Activated CD8-positive, alpha-beta T cell treated with anti-CD3 and anti-CD28 coated beads for 36 hours (primary cell): ENCODE measurements at regions not wholly inside any gene's neighbourhood (a gene's known extent, or its start where the extent isn't known, plus 50 kb on each side); places are given as distances from the start of the nearest gene placed in this dataset.

Source experiments
- ATAC-seq: fragments of 200-7000 bp; cut with Tn5 transposase; one replicate; pipeline ENCODE4 v1.10.0; 2021; ENCODE audit warnings: mild to moderate bottlenecking, moderate library complexity
- CTCF ChIA-PET: fragments of 350-600 bp; sonication (Branson Sonifier 250); formaldehyde crosslinking; loops from one replicate; lab custom pipeline; 2021; ENCODE audit warnings: antibody characterized with exemption; lab: Charles Lee
- POLR2A ChIA-PET: fragments of 350-600 bp; sonication (Branson Sonifier 250); formaldehyde crosslinking; loops from one replicate; lab custom pipeline; 2021; ENCODE audit warnings: antibody characterized with exemption; lab: Charles Lee
- DNase-seq: peaks from one replicate; pipeline ENCODE4 v3.0.0-alpha.2; 2020
- H3K27ac Mint-ChIP-seq: one replicate; pipeline ENCODE4 v1.8.0; 2021; ENCODE audit warnings: mild to moderate bottlenecking, mixed read lengths
- H3K27me3 Mint-ChIP-seq: one replicate; pipeline ENCODE4 v1.8.0; 2021; ENCODE audit warnings: mixed read lengths
- H3K36me3 Mint-ChIP-seq: one replicate; pipeline ENCODE4 v1.8.0; 2021; ENCODE audit warnings: low read depth, mixed read lengths
- H3K4me1 Mint-ChIP-seq: one replicate; pipeline ENCODE4 v1.8.0; 2021; ENCODE audit warnings: low read depth, mixed read lengths
- H3K4me3 Mint-ChIP-seq: one replicate; pipeline ENCODE4 v1.8.0; 2021; ENCODE audit warnings: mild to moderate bottlenecking, moderate library complexity, mixed read lengths
- H3K9me3 Mint-ChIP-seq: one replicate; pipeline ENCODE4 v1.8.0; 2021; ENCODE audit warnings: mixed read lengths
- intact Hi-C: fragments of 100-400 bp; cut with micrococcal nuclease; formaldehyde crosslinking; loops from one replicate; pipeline ENCODE4 v1.10.0; 2022
- TF ChIP-seq, protein P1 (sequence below): fragments of 200-600 bp; IDR thresholded peaks from one replicate; pipeline ENCODE4 v1.8.0; 2022; ENCODE audit warnings: antibody characterized with exemption, mild to moderate bottlenecking

DNA sequence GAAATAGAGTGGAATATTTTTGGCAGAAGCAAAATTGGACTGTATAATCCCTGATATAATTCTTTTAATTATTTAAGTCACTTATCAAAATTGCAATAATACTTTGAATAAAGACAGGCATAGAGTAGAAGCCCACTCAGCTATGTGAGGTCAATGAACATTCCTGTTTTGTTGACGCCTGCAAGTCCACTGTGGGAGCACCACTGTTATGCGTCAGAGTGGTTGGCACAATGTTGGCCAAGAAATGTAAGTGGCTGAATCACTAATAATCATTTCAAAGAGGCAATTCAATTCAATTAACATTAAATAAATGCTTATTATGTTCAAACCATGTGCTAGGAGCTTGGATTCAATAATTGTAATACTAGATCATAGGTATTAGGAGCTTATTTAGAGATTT is 221.0 kb downstream of the SPCS3 start:
- H3K27me3 Mint-ChIP-seq: no peaks in the 10 kb centered on the region
- no peak for ATAC-seq
- no peak overlapping the region for H3K27ac Mint-ChIP-seq
- no peaks in the 10 kb centered on the region for H3K4me1 Mint-ChIP-seq
- intact Hi-C loops: no loop called here
- no peak overlapping the region for H3K4me3 Mint-ChIP-seq
- ChIA-PET POLR2A (no interaction called here), CTCF (no interaction called here)
- TF ChIP-seq, protein P1, sequence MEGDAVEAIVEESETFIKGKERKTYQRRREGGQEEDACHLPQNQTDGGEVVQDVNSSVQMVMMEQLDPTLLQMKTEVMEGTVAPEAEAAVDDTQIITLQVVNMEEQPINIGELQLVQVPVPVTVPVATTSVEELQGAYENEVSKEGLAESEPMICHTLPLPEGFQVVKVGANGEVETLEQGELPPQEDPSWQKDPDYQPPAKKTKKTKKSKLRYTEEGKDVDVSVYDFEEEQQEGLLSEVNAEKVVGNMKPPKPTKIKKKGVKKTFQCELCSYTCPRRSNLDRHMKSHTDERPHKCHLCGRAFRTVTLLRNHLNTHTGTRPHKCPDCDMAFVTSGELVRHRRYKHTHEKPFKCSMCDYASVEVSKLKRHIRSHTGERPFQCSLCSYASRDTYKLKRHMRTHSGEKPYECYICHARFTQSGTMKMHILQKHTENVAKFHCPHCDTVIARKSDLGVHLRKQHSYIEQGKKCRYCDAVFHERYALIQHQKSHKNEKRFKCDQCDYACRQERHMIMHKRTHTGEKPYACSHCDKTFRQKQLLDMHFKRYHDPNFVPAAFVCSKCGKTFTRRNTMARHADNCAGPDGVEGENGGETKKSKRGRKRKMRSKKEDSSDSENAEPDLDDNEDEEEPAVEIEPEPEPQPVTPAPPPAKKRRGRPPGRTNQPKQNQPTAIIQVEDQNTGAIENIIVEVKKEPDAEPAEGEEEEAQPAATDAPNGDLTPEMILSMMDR: no peak
- no peaks in the 10 kb centered on the region for H3K36me3 Mint-ChIP-seq
- H3K9me3 Mint-ChIP-seq: no peaks in the 10 kb centered on the region
- DNase-seq: no peak

DNA sequence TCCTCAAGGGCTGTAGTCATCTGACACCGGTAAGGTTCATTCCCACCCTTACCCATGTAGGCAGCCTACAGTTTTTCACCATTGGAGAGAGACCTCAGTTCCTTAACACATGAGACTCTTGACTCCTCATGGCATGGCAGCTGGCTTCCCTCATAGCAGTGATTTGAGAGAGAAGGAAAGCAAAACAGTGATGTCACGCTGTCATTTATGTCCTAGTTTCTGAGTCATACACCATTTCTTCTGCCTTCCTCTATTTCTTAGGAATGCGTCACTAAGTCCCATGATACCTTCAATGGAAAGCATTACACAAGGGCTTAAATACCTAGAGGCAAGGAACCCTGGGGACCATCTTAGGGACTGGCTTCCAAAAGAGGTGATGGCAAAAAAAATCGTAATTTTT is 226.1 kb downstream of the SPCS3 start:
- intact Hi-C loops: no loop called here
- CTCF ChIA-PET: no interaction called here
- Mint-ChIP-seq H3K4me1 (no peaks in the 10 kb centered on the region), H3K36me3 (no peaks in the 10 kb centered on the region), H3K27me3 (no peaks in the 10 kb centered on the region), H3K4me3 (no peak overlapping the region), H3K9me3 (no peaks in the 10 kb centered on the region), H3K27ac (no peak overlapping the region)
- POLR2A ChIA-PET: no interaction called here
- TF ChIP-seq, protein P1: no peak
- ATAC-seq (no peak), DNase-seq (no peak)

- ATAC-seq (no peak), DNase-seq (no peak)
- TF ChIP-seq, protein P1: no peak
- Mint-ChIP-seq H3K27ac (no peak overlapping the region), H3K4me3 (no peak overlapping the region), H3K4me1 (no peaks in the 10 kb centered on the region), H3K9me3 (no peaks in the 10 kb centered on the region), H3K27me3 (no peaks in the 10 kb centered on the region), H3K36me3 (no peaks in the 10 kb centered on the region)
- ChIA-PET CTCF (no interaction called here), POLR2A (no interaction called here)
- intact Hi-C loops: no loop called here
Measured at GRCh38 chr4:176546975-176547374, 227.2 kb downstream of the SPCS3 start.

GRCh38 chr4:176548571-176548970 is 228.8 kb downstream of the SPCS3 start:
- no peak overlapping the region for H3K27ac Mint-ChIP-seq
- TF ChIP-seq, protein P1: no peak
- DNase-seq (no peak), ATAC-seq (no peak)
- H3K36me3 Mint-ChIP-seq: no peaks in the 10 kb centered on the region
- no peaks in the 10 kb centered on the region for H3K4me1 Mint-ChIP-seq
- intact Hi-C loops: no loop called here
- no peaks in the 10 kb centered on the region for H3K27me3 Mint-ChIP-seq
- no peak overlapping the region for H3K4me3 Mint-ChIP-seq
- H3K9me3 Mint-ChIP-seq: no peaks in the 10 kb centered on the region
- ChIA-PET CTCF (no interaction called here), POLR2A (no interaction called here)

DNA sequence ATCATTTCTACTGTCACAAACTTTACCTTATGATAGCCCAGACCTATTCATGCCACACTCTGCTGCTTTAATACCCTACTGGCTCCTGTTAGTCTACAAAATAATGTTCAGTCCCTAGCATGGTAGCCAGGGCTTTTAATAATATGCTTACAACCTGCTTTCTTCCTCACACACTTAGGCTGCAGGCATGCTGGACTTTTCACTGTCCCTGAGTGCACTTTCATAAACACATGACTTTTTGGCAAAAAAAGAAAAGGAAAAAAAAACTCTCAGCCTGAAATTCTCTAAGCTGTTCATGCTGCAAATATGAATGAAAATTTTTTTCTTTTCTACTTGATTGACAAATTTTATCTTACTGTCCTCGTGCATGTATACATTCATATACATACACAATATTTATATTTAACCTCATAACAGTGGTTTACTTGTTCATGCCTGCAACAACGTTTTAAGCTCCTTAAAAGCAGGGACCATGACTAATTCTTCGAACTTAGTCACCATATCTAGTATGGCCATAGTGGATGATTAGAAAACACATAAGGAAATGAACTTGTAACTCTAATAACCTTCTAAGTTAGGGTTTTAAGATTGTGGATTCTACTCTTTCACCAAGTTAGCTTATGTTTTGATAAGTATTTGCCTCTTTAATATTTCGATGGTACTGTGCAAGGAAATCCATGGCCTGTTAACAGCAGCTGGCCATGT is 229.5 kb downstream of the SPCS3 start:
- ChIA-PET CTCF (no interaction called here), POLR2A (no interaction called here)
- no peak for ATAC-seq
- Mint-ChIP-seq H3K4me3 (no peak overlapping the region), H3K36me3 (no peaks in the 10 kb centered on the region), H3K27me3 (no peaks in the 10 kb centered on the region), H3K4me1 (no peaks in the 10 kb centered on the region), H3K27ac (no peak overlapping the region), H3K9me3 (no peaks in the 10 kb centered on the region)
- DNase-seq: no peak
- intact Hi-C loops: no loop called here
- TF ChIP-seq, protein P1: no peak
